OCI-LY3 (cell line): ENCODE measurements at regions not wholly inside any gene's neighbourhood (a gene's known extent, or its start where the extent isn't known, plus 50 kb on each side); places are given as distances from the start of the nearest gene placed in this dataset.
A peak's percentile ranks its signal among the peaks of the same experiment; 100 is the strongest.

Experiments used
- H2AFZ ChIP-seq: fragments of 200-600, 300-600 bp; shearing (Covaris generic); 2 replicates; pipeline ENCODE4 v1.6.0; 2014; ENCODE audit warnings: antibody characterized with exemption, low read depth, low read length
- H3K27ac ChIP-seq: fragments of 200-600, 300-600 bp; sonication (generic); 2 replicates; pipeline ENCODE4 v1.5.1; 2014; ENCODE audit warnings: mild to moderate bottlenecking, low read length, moderate library complexity, mixed read lengths
- H3K27me3 ChIP-seq: fragments of 200-600, 300-600 bp; sonication (generic); 2 replicates; pipeline ENCODE4 v1.6.1; 2014; ENCODE audit warnings: low read depth, low read length, mixed read lengths
- H3K36me3 ChIP-seq: fragments of 200-600, 300-600 bp; sonication (generic); replicated peaks from 2 replicates; pipeline ENCODE3; 2014; ENCODE audit warnings: low read depth, low read length, mixed read lengths
- H3K4me1 ChIP-seq: fragments of 300-600, 200-600 bp; sonication (generic); 2 replicates; pipeline ENCODE4 v1.6.1; 2014; ENCODE audit warnings: low read length, mixed read lengths
- H3K4me2 ChIP-seq: fragments of 200-600, 300-600 bp; sonication (generic); 2 replicates; pipeline ENCODE4 v1.6.1; 2014; ENCODE audit warnings: low read length, mixed read lengths
- H3K4me3 ChIP-seq: fragments of 300-600, 200-600 bp; sonication (generic); 2 replicates; pipeline ENCODE4 v1.5.1; 2014; ENCODE audit warnings: antibody characterized with exemption, mild to moderate bottlenecking, low read length, moderate library complexity
- H3K79me2 ChIP-seq: fragments of 300-600, 200-600 bp; shearing (Covaris generic); 2 replicates; pipeline ENCODE4 v1.6.1; 2014; ENCODE audit warnings: mild to moderate bottlenecking, low read length, mixed read lengths
- H3K9ac ChIP-seq: fragments of 300-600, 200-600 bp; shearing (Covaris generic); 2 replicates; pipeline ENCODE4 v1.6.0; 2014; ENCODE audit warnings: mild to moderate bottlenecking, low read length, moderate library complexity
- H3K9me3 ChIP-seq: fragments of 200-600, 300-600 bp; shearing (Covaris generic); 2 replicates; pipeline ENCODE4 v1.6.1; 2014; ENCODE audit warnings: low read length, mixed read lengths; ENCODE audit not compliant: insufficient read depth
- H4K20me1 ChIP-seq: fragments of 200-600, 300-600 bp; sonication (generic); 2 replicates; pipeline ENCODE4 v1.6.1; 2016; ENCODE audit warnings: low read length, mixed read lengths; ENCODE audit not compliant: insufficient read depth
- EZH2phosphoT487 ChIP-seq: fragments of 200-600 bp; shearing (Covaris generic); IDR thresholded peaks from 2 replicates; pipeline ENCODE4 v1.6.1; 2018; ENCODE audit warnings: antibody characterized with exemption, mixed run types, low read depth
- TF ChIP-seq, protein P1 (sequence below): fragments of 200-600, 300-600 bp; sonication (generic); IDR thresholded peaks from 2 replicates; pipeline ENCODE4 v1.5.1; 2014; ENCODE audit warnings: antibody characterized with exemption, low read length, low read depth

DNA sequence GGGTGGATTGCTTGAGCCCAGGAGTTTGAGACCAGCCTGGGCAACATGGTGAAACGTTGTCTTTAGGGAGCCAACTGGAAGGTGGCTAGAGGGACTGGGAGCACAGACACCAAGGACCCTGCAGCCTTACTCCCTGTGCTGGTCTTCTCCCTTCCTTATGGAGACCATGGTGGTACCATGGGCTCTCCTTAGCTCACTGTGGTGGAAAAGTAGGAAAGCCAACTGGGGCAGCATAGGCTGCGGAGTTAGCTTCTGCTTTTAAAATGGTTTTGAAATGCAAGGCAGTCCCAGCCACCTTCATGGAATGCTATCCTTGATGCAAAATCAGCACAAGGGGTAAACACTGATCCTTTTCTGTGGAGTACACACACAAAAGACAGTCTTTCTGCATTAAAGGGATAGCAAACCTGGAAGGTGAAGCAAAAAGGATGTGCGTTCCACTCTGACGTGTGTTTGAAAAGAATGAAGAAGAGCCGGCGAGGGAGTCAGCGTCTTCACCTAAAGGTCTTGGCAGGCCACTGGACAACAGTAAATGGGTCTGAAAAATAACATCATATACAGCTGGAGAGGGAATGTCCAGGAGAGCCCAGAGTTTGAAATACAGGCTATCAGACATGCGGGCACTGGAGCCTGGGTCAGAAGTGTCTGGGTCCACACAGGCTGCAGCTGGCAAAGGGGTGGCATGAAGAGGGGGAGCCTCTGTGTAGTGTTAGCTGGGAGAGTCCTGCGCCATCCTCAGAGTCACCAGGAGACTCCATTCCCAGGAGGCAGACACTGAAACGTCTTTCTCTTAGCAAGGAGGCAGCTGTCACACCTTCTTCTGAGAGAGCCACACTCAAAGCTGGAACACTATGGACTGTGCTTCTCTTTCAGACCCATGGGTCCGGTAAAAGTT lies 58.5 kb downstream of the GPR6 start:
- Histone ChIP-seq H3K4me3 (no peak overlapping the region), H3K9me3 (no peaks in the 10 kb centered on the region), H3K4me2 (no peak overlapping the region), H2AFZ (no peak overlapping the region), H3K9ac (no peak overlapping the region), H3K36me3 (no peaks in the 10 kb centered on the region), H3K4me1 (no peaks in the 10 kb centered on the region), H3K79me2 (no peaks in the 10 kb centered on the region), H3K27me3 (no peaks in the 10 kb centered on the region), H4K20me1 (no peaks in the 10 kb centered on the region), H3K27ac (no peak overlapping the region)
- TF ChIP-seq, protein P1, sequence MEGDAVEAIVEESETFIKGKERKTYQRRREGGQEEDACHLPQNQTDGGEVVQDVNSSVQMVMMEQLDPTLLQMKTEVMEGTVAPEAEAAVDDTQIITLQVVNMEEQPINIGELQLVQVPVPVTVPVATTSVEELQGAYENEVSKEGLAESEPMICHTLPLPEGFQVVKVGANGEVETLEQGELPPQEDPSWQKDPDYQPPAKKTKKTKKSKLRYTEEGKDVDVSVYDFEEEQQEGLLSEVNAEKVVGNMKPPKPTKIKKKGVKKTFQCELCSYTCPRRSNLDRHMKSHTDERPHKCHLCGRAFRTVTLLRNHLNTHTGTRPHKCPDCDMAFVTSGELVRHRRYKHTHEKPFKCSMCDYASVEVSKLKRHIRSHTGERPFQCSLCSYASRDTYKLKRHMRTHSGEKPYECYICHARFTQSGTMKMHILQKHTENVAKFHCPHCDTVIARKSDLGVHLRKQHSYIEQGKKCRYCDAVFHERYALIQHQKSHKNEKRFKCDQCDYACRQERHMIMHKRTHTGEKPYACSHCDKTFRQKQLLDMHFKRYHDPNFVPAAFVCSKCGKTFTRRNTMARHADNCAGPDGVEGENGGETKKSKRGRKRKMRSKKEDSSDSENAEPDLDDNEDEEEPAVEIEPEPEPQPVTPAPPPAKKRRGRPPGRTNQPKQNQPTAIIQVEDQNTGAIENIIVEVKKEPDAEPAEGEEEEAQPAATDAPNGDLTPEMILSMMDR: no peak
- TF ChIP-seq EZH2phosphoT487: no peak

DNA sequence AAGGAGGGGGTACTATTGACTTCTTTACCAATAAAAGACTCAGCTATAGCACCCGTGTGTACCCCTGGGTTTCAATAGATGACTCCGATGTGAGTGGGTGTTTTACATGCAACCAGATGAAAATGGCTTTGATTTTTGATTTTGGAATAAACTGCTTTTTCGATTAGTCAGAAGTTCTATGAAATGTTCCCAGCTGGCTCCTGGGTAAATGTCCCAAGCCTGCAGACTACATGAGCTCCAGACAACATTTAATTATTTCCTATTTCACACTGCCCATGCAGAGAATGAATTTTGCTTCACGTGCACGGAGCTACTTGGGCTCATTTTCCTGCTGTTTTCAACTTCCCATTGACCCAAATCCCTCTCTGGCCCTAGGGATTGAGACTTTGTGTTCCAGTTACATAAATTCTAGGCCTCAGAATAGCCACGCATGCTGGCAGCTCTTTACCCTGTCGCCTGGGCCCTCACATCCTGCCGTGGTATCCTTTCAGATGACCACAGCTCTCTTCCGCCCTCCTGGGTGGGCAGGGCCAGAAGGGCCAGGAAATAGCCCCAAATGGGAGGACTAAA lies 59.7 kb downstream of the GPR6 start:
- Histone ChIP-seq H3K4me2 (no peak overlapping the region), H4K20me1 (no peaks in the 10 kb centered on the region), H3K9ac (no peak overlapping the region), H3K4me1 (no peaks in the 10 kb centered on the region), H3K27ac (no peak overlapping the region), H3K36me3 (no peaks in the 10 kb centered on the region), H3K27me3 (no peaks in the 10 kb centered on the region), H3K9me3 (no peaks in the 10 kb centered on the region), H2AFZ (no peak overlapping the region), H3K4me3 (no peak overlapping the region), H3K79me2 (no peaks in the 10 kb centered on the region)
- no peak for TF ChIP-seq EZH2phosphoT487
- TF ChIP-seq, protein P1: no peak

DNA sequence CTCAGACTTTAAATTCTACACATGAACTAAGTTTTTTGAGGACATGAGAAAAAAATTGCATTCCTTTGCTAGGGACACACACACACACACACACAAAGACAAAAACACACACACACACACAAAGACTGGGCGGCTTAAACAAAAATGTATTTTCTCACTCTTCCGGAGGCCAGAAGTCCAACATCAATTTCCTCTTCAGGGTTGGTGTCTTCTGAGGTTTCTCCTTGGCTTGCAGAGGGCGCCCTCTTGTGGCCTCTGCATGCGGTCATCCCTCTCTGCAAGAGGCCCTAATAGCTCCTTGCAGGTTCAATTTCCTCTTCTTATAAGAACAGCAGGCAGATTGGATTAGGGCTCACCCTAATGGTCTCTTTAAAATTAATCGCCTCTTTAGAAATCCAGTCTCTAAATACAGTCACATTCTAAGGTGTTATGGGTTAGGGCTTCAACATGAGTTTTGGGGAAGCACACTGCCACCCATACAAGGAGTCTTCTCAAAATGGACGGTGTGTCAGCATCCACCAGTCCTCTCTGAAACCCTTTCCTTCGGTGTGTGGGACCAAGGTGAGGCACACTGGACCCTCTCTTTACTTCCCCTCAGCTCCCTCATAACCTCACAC lies 61.4 kb downstream of the GPR6 start:
- H3K27me3 ChIP-seq: no peaks in the 10 kb centered on the region
- H3K79me2 ChIP-seq: no peaks in the 10 kb centered on the region
- no peaks in the 10 kb centered on the region for H3K4me1 ChIP-seq
- H3K27ac ChIP-seq: peak overlapping the region; percentile 58
- H4K20me1 ChIP-seq: no peaks in the 10 kb centered on the region
- no peak for TF ChIP-seq EZH2phosphoT487
- TF ChIP-seq, protein P1: peak; percentile 84
- peak overlapping the region; percentile 98 for H2AFZ ChIP-seq
- H3K4me2 ChIP-seq: peak overlapping the region; percentile 88
- H3K36me3 ChIP-seq: no peaks in the 10 kb centered on the region
- peak overlapping the region; percentile 89 for H3K4me3 ChIP-seq
- H3K9ac ChIP-seq: peak overlapping the region; percentile 74
- no peaks in the 10 kb centered on the region for H3K9me3 ChIP-seq

DNA sequence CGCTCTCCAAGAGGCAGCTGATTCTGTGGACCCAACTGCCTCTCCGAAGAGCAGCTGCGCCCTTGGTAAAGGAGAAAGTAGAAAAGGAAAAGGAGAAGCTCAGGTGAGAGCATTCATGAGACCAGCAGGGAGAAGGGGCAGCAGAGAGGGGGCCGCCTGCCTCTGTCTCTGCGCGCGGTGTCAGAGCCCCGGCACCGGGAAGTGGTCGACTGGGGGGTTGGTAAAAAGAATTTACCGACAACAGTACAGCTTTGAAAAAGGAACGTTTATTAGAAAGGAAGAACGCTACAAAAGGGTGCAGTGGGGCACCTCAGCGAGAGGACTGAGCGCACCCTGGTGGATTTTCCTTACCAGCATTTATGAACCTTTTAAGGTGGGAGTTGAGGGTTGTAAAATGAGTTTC lies 61.9 kb downstream of the GPR6 start:
- H2AFZ ChIP-seq: peak overlapping the region; percentile 98
- H3K4me2 ChIP-seq: peak overlapping the region; percentile 88
- peak overlapping the region; percentile 58 for H3K27ac ChIP-seq
- H3K27me3 ChIP-seq: no peaks in the 10 kb centered on the region
- H4K20me1 ChIP-seq: no peaks in the 10 kb centered on the region
- no peaks in the 10 kb centered on the region for H3K36me3 ChIP-seq
- no peaks in the 10 kb centered on the region for H3K79me2 ChIP-seq
- no peaks in the 10 kb centered on the region for H3K4me1 ChIP-seq
- no peak for TF ChIP-seq EZH2phosphoT487
- TF ChIP-seq, protein P1: peak; percentile 65
- H3K4me3 ChIP-seq: peak overlapping the region; percentile 89
- H3K9ac ChIP-seq: peak overlapping the region; percentile 74
- H3K9me3 ChIP-seq: no peaks in the 10 kb centered on the region
